NCI-H2081 (cell line): ENCODE measurements at regions not wholly inside any gene's neighbourhood (a gene's known extent, or its start where the extent isn't known, plus 50 kb on each side); places are given as distances from the start of the nearest gene placed in this dataset.
"Not testable (repeated sequence)": the region's sequence is repeated elsewhere in the genome, so short reads cannot be mapped to it uniquely, and the experiment has no call there.

Experiments used
- DNase-seq, 2 experiments: peaks; one replicate each; lab custom pipeline; 2025; lab: John Stamatoyannopoulos, UW

- no peak for DNase-seq
Measured at GRCh38 chr20:7171911-7172310, 404.4 kb downstream of the BMP2 start.

- DNase-seq: no peak
Measured at GRCh38 chr20:7174554-7174953, 407.1 kb downstream of the BMP2 start.

GRCh38 chr20:7175827-7176226 is 408.3 kb downstream of the BMP2 start:
- not testable (repeated sequence) for DNase-seq

GRCh38 chr20:7178004-7178403 is 410.5 kb downstream of the BMP2 start:
- DNase-seq: no peak

GRCh38 chr20:7180256-7181045 is 413.0 kb downstream of the BMP2 start:
- DNase-seq: no peak

- no peak for DNase-seq
Measured at GRCh38 chr20:7189231-7189630, 421.7 kb downstream of the BMP2 start.

GRCh38 chr20:7193681-7194080 is 426.2 kb downstream of the BMP2 start:
- no peak for DNase-seq

GRCh38 chr20:7195704-7196103 is 428.2 kb downstream of the BMP2 start:
- no peak for DNase-seq

- no peak for DNase-seq
Measured at GRCh38 chr20:7196481-7196880, 429.0 kb downstream of the BMP2 start.

- no peak for DNase-seq
Measured at GRCh38 chr20:7199861-7200260, 432.4 kb downstream of the BMP2 start.

GRCh38 chr20:7207186-7207798 is 439.8 kb downstream of the BMP2 start:
- no peak for DNase-seq

- no peak for DNase-seq
Measured at GRCh38 chr20:7210910-7211309, 443.4 kb downstream of the BMP2 start.

- DNase-seq: no peak
Measured at GRCh38 chr20:7214081-7214740, 446.7 kb downstream of the BMP2 start.

GRCh38 chr20:7217606-7218005 is 450.1 kb downstream of the BMP2 start:
- no peak for DNase-seq

- no peak for DNase-seq
Measured at GRCh38 chr20:7220755-7221154, 453.3 kb downstream of the BMP2 start.

GRCh38 chr20:7226156-7226555 is 458.7 kb downstream of the BMP2 start:
- no peak for DNase-seq

GRCh38 chr20:7231303-7231702 is 463.8 kb downstream of the BMP2 start:
- DNase-seq: no peak

GRCh38 chr20:7232796-7233195 is 465.3 kb downstream of the BMP2 start:
- DNase-seq: no peak

GRCh38 chr20:7237251-7237650 is 469.8 kb downstream of the BMP2 start:
- no peak for DNase-seq

- DNase-seq: no peak
Measured at GRCh38 chr20:7240490-7240889, 473.0 kb downstream of the BMP2 start.

- DNase-seq: no peak
Measured at GRCh38 chr20:7248281-7249201, 481.1 kb downstream of the BMP2 start.

- DNase-seq: no peak
Measured at GRCh38 chr20:7250337-7250736, 482.9 kb downstream of the BMP2 start.
